ENCODE measurements at regions not wholly inside any gene's neighbourhood (a gene's known extent, or its start where the extent isn't known, plus 50 kb on each side); places are given as distances from the start of the nearest gene placed in this dataset.

GRCh38 chr3:107877936-107878335 lies 212.9 kb downstream of the CD47 start:
- TF ChIP-seq MYC (IDR thresholded peaks at IDR 0.05; ENCODE audit: low read depth, low read length): no peak
- no peak for TF ChIP-seq GATA2 (IDR thresholded peaks at IDR 0.05; ENCODE audit: insufficient read depth, insufficient read length, low read depth, low read length)
- no peak for TF ChIP-seq POLR2A (IDR thresholded peaks at IDR 0.05; ENCODE audit: low read depth, low read length)
- no peak for TF ChIP-seq POLR2AphosphoS5 (IDR thresholded peaks at IDR 0.05; ENCODE audit: insufficient read depth, low read depth, low read length)
- no peak for TF ChIP-seq EZH2 (IDR thresholded peaks at IDR 0.05; ENCODE audit: borderline replicate concordance, low read depth, low read length, severe bottlenecking)
- no peak for TF ChIP-seq MAX (IDR thresholded peaks at IDR 0.05; ENCODE audit: insufficient read depth, insufficient read length)
- TF ChIP-seq FOS (IDR thresholded peaks at IDR 0.05; ENCODE audit: borderline replicate concordance, insufficient read depth, low read length): no peak
- TF ChIP-seq CTCF (IDR thresholded peaks at IDR 0.05; ENCODE audit: extremely low read depth in 1 of 2, insufficient read depth in 1 of 2, low read depth in 1 of 2, low read length in 2 of 2): no peak
- ChIA-PET POLR2A (no interaction called here), CTCF (no interaction called here)
- H2AFZ ChIP-seq (ENCODE audit: low read depth, low read length): no peak overlapping the region
- H3K4me1 ChIP-seq (ENCODE audit: control insufficient read depth, extremely low read depth, insufficient read depth, low read length): no peaks in the 10 kb centered on the region
- H3K9me3 ChIP-seq (replicated peaks; ENCODE audit: control insufficient read depth, insufficient read depth, low read length): no peaks in the 10 kb centered on the region
- no peaks in the 10 kb centered on the region for H4K20me1 ChIP-seq (replicated peaks; ENCODE audit: control insufficient read depth, extremely low read depth, insufficient read depth, low read length)
- H3K27ac ChIP-seq (ENCODE audit: insufficient read depth, low read depth, low read length): no peak overlapping the region
- no peaks in the 10 kb centered on the region for H3K36me3 ChIP-seq (ENCODE audit: control insufficient read depth in 2 of 2, extremely low read depth in 1 of 2, insufficient read depth in 2 of 2, low read length in 2 of 2)
- H3K9me1 ChIP-seq (replicated peaks; ENCODE audit: control insufficient read depth, extremely low read depth, insufficient read depth, low read length): no peaks in the 10 kb centered on the region
- H3K4me2 ChIP-seq (ENCODE audit: insufficient read depth, low read length): no peak overlapping the region
- FAIRE-seq (no peak), DNase-seq (ENCODE audit: low read depth, low spot score) (no peak)
- dilution Hi-C loops (cut with MboI; ENCODE audit: extremely low pct_ligation_motif_present, low sequenced_read_pairs) (no loop called here), intact Hi-C loops (cut with micrococcal nuclease) (no loop called here)
- H3K79me2 ChIP-seq (ENCODE audit: control insufficient read depth, insufficient read depth, low read length): no peaks in the 10 kb centered on the region
- H3K4me3 ChIP-seq (replicated peaks in 1 of 3; ENCODE audit: insufficient read depth in 1 of 3, low read depth in 1 of 3, low read length in 3 of 3): no peak overlapping the region
- H3K27me3 ChIP-seq (ENCODE audit: control insufficient read depth in 2 of 2, insufficient read depth in 2 of 2, low read length in 2 of 2): peaks cover 0 to 3% of the 10 kb centered on the region in 2 experiments
- H3K9ac ChIP-seq (replicated peaks; ENCODE audit: extremely low read depth, insufficient read depth, low read length): no peak overlapping the region
- BruUV-seq (replicated peaks): no TSS peak
